CD4-positive, alpha-beta T cell (primary cell): ENCODE measurements at regions not wholly inside any gene's neighbourhood (a gene's known extent, or its start where the extent isn't known, plus 50 kb on each side); places are given as distances from the start of the nearest gene placed in this dataset.

Experiments
- ATAC-seq: fragments of 200-7000 bp; cut with Tn5 transposase; one replicate; pipeline ENCODE4 v1.10.0; 2022; ENCODE audit warnings: mild to moderate bottlenecking; ENCODE audit not compliant: poor library complexity
- CTCF ChIA-PET: fragments of 350-600 bp; sonication (Branson Sonifier 250); formaldehyde crosslinking; loops from one replicate; lab custom pipeline; 2021; ENCODE audit warnings: antibody characterized with exemption, inconsistent platforms; lab: Charles Lee
- POLR2A ChIA-PET: fragments of 350-600 bp; sonication (Branson Sonifier 250); formaldehyde crosslinking; loops from one replicate; lab custom pipeline; 2021; ENCODE audit warnings: antibody characterized with exemption, inconsistent platforms; lab: Charles Lee
- DNase-seq, 14 experiments: peaks; one replicate each; pipeline ENCODE4 v3.0.0-alpha.2; 2013 to 2020; ENCODE audit warnings: mixed read lengths in 2 of 14
- H3K27ac ChIP-seq, 2 donors: one replicate each; pipeline versions ENCODE4 v1.5.1 to v1.7.0; 2013; ENCODE audit warnings: low read length in 2 of 2, low read depth in 1 of 2, mild to moderate bottlenecking in 1 of 2
- H3K27me3 ChIP-seq, 2 experiments: 1 replicate in 1 of 2; 2 replicates in 1 of 2; pipeline versions ENCODE4 v1.6.1 to v1.7.0; 2013; ENCODE audit warnings: low read length in 2 of 2, control low read depth in 1 of 2, mild to moderate bottlenecking in 1 of 2, moderate library complexity in 1 of 2; ENCODE audit not compliant: insufficient read depth in 2 of 2, control insufficient read depth in 1 of 2
- H3K36me3 ChIP-seq: one replicate; pipeline ENCODE4 v1.6.1; 2013; ENCODE audit warnings: low read length, control low read depth; ENCODE audit not compliant: insufficient read depth
- H3K4me1 ChIP-seq: one replicate; pipeline ENCODE4 v1.6.1; 2013; ENCODE audit warnings: low read length, control low read depth; ENCODE audit not compliant: insufficient read depth
- H3K4me3 ChIP-seq: one replicate; pipeline ENCODE4 v1.5.1; 2013; ENCODE audit warnings: mild to moderate bottlenecking, low read length, moderate library complexity
- H3K9me3 ChIP-seq, 2 experiments: 1 replicate in 1 of 2; 2 replicates in 1 of 2; pipeline versions ENCODE4 v1.6.1 to v1.7.0; 2013; ENCODE audit warnings: low read length in 2 of 2, mild to moderate bottlenecking in 2 of 2, control low read depth in 1 of 2, moderate library complexity in 1 of 2; ENCODE audit not compliant: control insufficient read depth in 1 of 2, insufficient read depth in 1 of 2
- H3K27ac Mint-ChIP-seq: one replicate; pipeline ENCODE4 v1.8.0; 2020; ENCODE audit warnings: mixed read lengths
- H3K27me3 Mint-ChIP-seq: one replicate; pipeline ENCODE4 v1.8.0; 2021; ENCODE audit warnings: mixed read lengths
- H3K36me3 Mint-ChIP-seq: one replicate; pipeline ENCODE4 v1.8.0; 2021; ENCODE audit warnings: low read depth, mixed read lengths
- H3K4me1 Mint-ChIP-seq: one replicate; pipeline ENCODE4 v1.8.0; 2021; ENCODE audit warnings: low read depth, mixed read lengths
- H3K4me3 Mint-ChIP-seq: one replicate; pipeline ENCODE4 v1.8.0; 2020; ENCODE audit warnings: mild to moderate bottlenecking, mixed read lengths
- H3K9me3 Mint-ChIP-seq: one replicate; pipeline ENCODE4 v1.8.0; 2020; ENCODE audit warnings: mixed read lengths
- CTCF ChIP-seq: fragments of 200-600 bp; IDR thresholded peaks from one replicate; pipeline ENCODE4 v1.8.0; 2022; ENCODE audit warnings: antibody characterized with exemption, mild to moderate bottlenecking
- intact Hi-C, 2 experiments: fragments of 100-400 bp; cut with DNase I in 1 of 2; cut with micrococcal nuclease in 1 of 2; formaldehyde crosslinking; loops; one replicate each; pipeline versions ENCODE4 v1.15.1 to v1.9.0; 2023 to 2025; cut with DNase I, micrococcal nuclease

- Histone ChIP-seq H3K4me1 (no peaks in the 10 kb centered on the region), H3K36me3 (no peaks in the 10 kb centered on the region), H3K27ac (no peak overlapping the region), H3K4me3 (no peak overlapping the region), H3K27me3 (no peaks in the 10 kb centered on the region), H3K9me3 (peaks cover 0 to 3% of the 10 kb centered on the region in 2 experiments)
- Mint-ChIP-seq H3K27me3 (no peaks in the 10 kb centered on the region), H3K9me3 (no peaks in the 10 kb centered on the region), H3K4me1 (no peaks in the 10 kb centered on the region), H3K4me3 (no peak overlapping the region), H3K27ac (no peak overlapping the region), H3K36me3 (no peaks in the 10 kb centered on the region)
- intact Hi-C loops, result no loop called here
- DNase-seq (no peak), ATAC-seq (no peak)
- no peak for TF ChIP-seq CTCF
- ChIA-PET CTCF (no interaction called here), POLR2A (no interaction called here)
Observed at GRCh38 chr21:27024971-27025370, 58.1 kb upstream of the ADAMTS5 start.

GRCh38 chr21:27024301-27024700 is 57.4 kb upstream of the ADAMTS5 start:
- ATAC-seq (no peak), DNase-seq (no peak)
- Mint-ChIP-seq H3K9me3 (no peaks in the 10 kb centered on the region), H3K36me3 (no peaks in the 10 kb centered on the region), H3K27me3 (no peaks in the 10 kb centered on the region), H3K4me3 (no peak overlapping the region), H3K4me1 (no peaks in the 10 kb centered on the region), H3K27ac (no peak overlapping the region)
- Histone ChIP-seq H3K27ac (no peak overlapping the region), H3K4me3 (no peak overlapping the region), H3K4me1 (no peaks in the 10 kb centered on the region), H3K9me3 (peaks cover 0 to 3% of the 10 kb centered on the region in 2 experiments), H3K27me3 (no peaks in the 10 kb centered on the region), H3K36me3 (no peaks in the 10 kb centered on the region)
- ChIA-PET CTCF (no interaction called here), POLR2A (no interaction called here)
- no peak for TF ChIP-seq CTCF
- intact Hi-C loops, result no loop called here

- Mint-ChIP-seq H3K9me3 (no peaks in the 10 kb centered on the region), H3K27ac (no peak overlapping the region), H3K4me3 (no peak overlapping the region), H3K27me3 (no peaks in the 10 kb centered on the region), H3K36me3 (no peaks in the 10 kb centered on the region), H3K4me1 (no peaks in the 10 kb centered on the region)
- Histone ChIP-seq H3K36me3 (no peaks in the 10 kb centered on the region), H3K27me3 (no peaks in the 10 kb centered on the region), H3K9me3 (peaks cover 0 to 3% of the 10 kb centered on the region in 2 experiments), H3K4me3 (no peak overlapping the region), H3K27ac (no peak overlapping the region), H3K4me1 (no peaks in the 10 kb centered on the region)
- intact Hi-C loops, result no loop called here
- ChIA-PET POLR2A (no interaction called here), CTCF (no interaction called here)
- DNase-seq (no peak), ATAC-seq (no peak)
- no peak for TF ChIP-seq CTCF
Observed at GRCh38 chr21:27023186-27023585, 56.3 kb upstream of the ADAMTS5 start.
